MM.1S (cell line): ENCODE measurements at regions not wholly inside any gene's neighbourhood (a gene's known extent, or its start where the extent isn't known, plus 50 kb on each side); places are given as distances from the start of the nearest gene placed in this dataset.
"Not testable (repeated sequence)": the region's sequence is repeated elsewhere in the genome, so short reads cannot be mapped to it uniquely, and the experiment has no call there.

Source experiments
- DNase-seq: peaks from one replicate; pipeline ENCODE4 v3.0.0-alpha.2; 2015
- H2AFZ ChIP-seq: fragments of 300-600 bp; sonication (generic); 2 replicates; pipeline ENCODE4 v1.6.0; 2016; ENCODE audit warnings: antibody characterized with exemption, low read length
- H3F3A ChIP-seq: fragments of 300-600 bp; sonication (generic); 2 replicates; pipeline ENCODE4 v1.6.1; 2016; ENCODE audit warnings: mild to moderate bottlenecking, antibody characterized with exemption, low read length, moderate library complexity, mixed read lengths; ENCODE audit not compliant: insufficient read depth
- H3K27ac ChIP-seq: fragments of 300-600 bp; sonication (generic); 2 replicates; pipeline ENCODE4 v1.5.1; 2016; ENCODE audit warnings: mild to moderate bottlenecking, low read length
- H3K27me3 ChIP-seq: fragments of 300-600 bp; sonication (generic); replicated peaks from 2 replicates; pipeline ENCODE4 v1.6.0; 2016; ENCODE audit warnings: low read length; ENCODE audit not compliant: insufficient read depth
- H3K36me3 ChIP-seq: fragments of 300-600 bp; sonication (generic); replicated peaks from 2 replicates; pipeline ENCODE4 v1.6.1; 2016; ENCODE audit warnings: mild to moderate bottlenecking, low read length, mixed read lengths; ENCODE audit not compliant: insufficient read depth
- H3K4me1 ChIP-seq: fragments of 300-600 bp; sonication (generic); 2 replicates; pipeline ENCODE4 v1.6.1; 2016; ENCODE audit warnings: low read length, mixed read lengths
- H3K4me2 ChIP-seq: fragments of 300-600 bp; sonication (generic); 2 replicates; pipeline ENCODE4 v1.6.0; 2016; ENCODE audit warnings: low read depth, low read length
- H3K4me3 ChIP-seq: fragments of 300-600 bp; sonication (generic); 2 replicates; pipeline ENCODE4 v1.5.1; 2016; ENCODE audit warnings: low read length, mixed read lengths
- H3K79me2 ChIP-seq: fragments of 300-600 bp; sonication (generic); 2 replicates; pipeline ENCODE4 v1.6.1; 2016; ENCODE audit warnings: mixed run types, low read length, mixed read lengths
- H3K9ac ChIP-seq: fragments of 300-600 bp; sonication (generic); 2 replicates; pipeline ENCODE4 v1.6.1; 2016; ENCODE audit warnings: low read length, mixed read lengths
- H3K9me2 ChIP-seq: fragments of 300-600 bp; sonication (generic); replicated peaks from 2 replicates; pipeline ENCODE4 v1.6.1; 2016; ENCODE audit warnings: mild to moderate bottlenecking, low read length, mixed read lengths; ENCODE audit not compliant: insufficient read depth
- H3K9me3 ChIP-seq: fragments of 300-600 bp; sonication (generic); replicated peaks from 2 replicates; pipeline ENCODE4 v1.6.1; 2016; ENCODE audit warnings: mild to moderate bottlenecking, low read length, mixed read lengths; ENCODE audit not compliant: insufficient read depth
- H4K20me1 ChIP-seq: fragments of 300-600 bp; sonication (generic); 2 replicates; pipeline ENCODE4 v1.6.1; 2016; ENCODE audit warnings: mild to moderate bottlenecking, low read length, moderate library complexity, mixed read lengths; ENCODE audit not compliant: insufficient read depth
- CTCF ChIP-seq: fragments of 300-600 bp; sonication (generic); IDR thresholded peaks from 2 replicates; pipeline ENCODE4 v1.5.1; 2016; ENCODE audit warnings: antibody characterized with exemption, low read length, mixed read lengths
- EZH2 ChIP-seq: fragments of 300-600 bp; sonication (generic); optimal IDR thresholded peaks from 2 replicates; pipeline ENCODE3; 2017; ENCODE audit warnings: low read depth, mild to moderate bottlenecking, antibody characterized with exemption, low read length, mixed read lengths
- EZH2phosphoT487 ChIP-seq: fragments of 300-600 bp; sonication (generic); IDR thresholded peaks from 2 replicates; pipeline ENCODE4 v1.6.1; 2018; ENCODE audit warnings: antibody characterized with exemption, low read length

- no peaks in the 10 kb centered on the region for H4K20me1 ChIP-seq
- no peak for DNase-seq
- no peak for TF ChIP-seq EZH2phosphoT487
- no peak for TF ChIP-seq CTCF
- TF ChIP-seq EZH2, result no peak
- H3K9ac ChIP-seq, result no peak overlapping the region
- H3K36me3 ChIP-seq, result no peaks in the 10 kb centered on the region
- H3K79me2 ChIP-seq, result no peaks in the 10 kb centered on the region
- H2AFZ ChIP-seq, result no peak overlapping the region
- H3K9me2 ChIP-seq, result no peaks in the 10 kb centered on the region
- H3K27ac ChIP-seq, result no peak overlapping the region
- no peak overlapping the region for H3K4me3 ChIP-seq
- H3K4me2 ChIP-seq, result no peak overlapping the region
- no peaks in the 10 kb centered on the region for H3K9me3 ChIP-seq
- no peaks in the 10 kb centered on the region for H3F3A ChIP-seq
- no peaks in the 10 kb centered on the region for H3K4me1 ChIP-seq
- peaks cover 8% of the 10 kb centered on the region; the same call in 1 of the 2 replicates for H3K27me3 ChIP-seq
Observed at GRCh38 chr1:201644197-201644596, 105.3 kb downstream of the NAV1 start.

DNA sequence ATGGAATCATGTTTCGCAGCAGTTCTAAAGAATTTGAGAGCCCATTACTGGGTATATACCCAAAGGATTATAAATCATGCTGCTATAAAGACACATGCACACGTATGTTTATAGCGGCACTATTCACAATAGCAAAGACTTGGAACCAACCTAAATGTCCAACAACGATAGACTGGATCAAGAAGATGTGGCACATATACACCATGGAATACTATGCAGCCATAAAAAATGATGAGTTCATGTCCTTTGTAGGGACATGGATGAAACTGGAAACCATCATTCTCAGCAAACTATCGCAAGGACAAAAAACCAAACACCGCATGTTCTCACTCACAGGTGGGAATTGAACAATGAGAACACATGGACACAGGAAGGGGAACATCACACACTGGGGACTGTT lies 106.1 kb downstream of the NAV1 start:
- not testable (repeated sequence) for H3F3A ChIP-seq, H3K4me2 ChIP-seq, H3K9ac ChIP-seq, H4K20me1 ChIP-seq, H3K27ac ChIP-seq, H3K4me3 ChIP-seq, H3K4me1 ChIP-seq, H3K79me2 ChIP-seq, H3K36me3 ChIP-seq, H3K9me3 ChIP-seq, H3K9me2 ChIP-seq, DNase-seq, H2AFZ ChIP-seq
- peaks cover 14% of the 10 kb centered on the region for H3K27me3 ChIP-seq

DNA sequence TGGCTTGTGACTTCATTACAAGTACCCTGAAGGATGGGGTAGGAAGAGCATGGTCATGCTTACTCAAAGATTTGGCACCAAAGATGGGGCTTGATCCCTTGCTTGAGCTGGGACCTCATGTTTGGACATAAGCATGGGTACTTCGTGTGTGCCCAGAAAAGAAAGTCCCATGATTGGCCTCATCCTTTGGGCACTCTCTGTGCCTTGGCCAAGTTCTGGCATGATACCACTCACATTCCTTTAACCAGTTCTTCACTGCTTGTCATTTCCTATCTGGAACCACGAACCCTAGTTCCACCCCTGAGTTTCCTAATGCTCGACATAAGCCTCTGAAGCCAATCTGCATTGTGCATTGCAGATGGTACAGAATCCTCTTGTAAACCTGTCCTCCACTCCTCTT lies 107.0 kb downstream of the NAV1 start:
- no peaks in the 10 kb centered on the region for H3K9me3 ChIP-seq
- H3K27me3 ChIP-seq, result peaks cover 23% of the 10 kb centered on the region
- TF ChIP-seq CTCF (no peak), EZH2phosphoT487 (no peak), EZH2 (no peak)
- no peaks in the 10 kb centered on the region for H3K9me2 ChIP-seq
- H3K36me3 ChIP-seq, result no peaks in the 10 kb centered on the region
- no peak overlapping the region for H3K9ac ChIP-seq
- H3K27ac ChIP-seq, result no peak overlapping the region
- no peak overlapping the region for H2AFZ ChIP-seq
- no peak overlapping the region for H3K4me2 ChIP-seq
- H3K4me1 ChIP-seq, result no peaks in the 10 kb centered on the region
- H4K20me1 ChIP-seq, result no peaks in the 10 kb centered on the region
- no peak for DNase-seq
- no peak overlapping the region for H3K4me3 ChIP-seq
- H3K79me2 ChIP-seq, result no peaks in the 10 kb centered on the region
- no peaks in the 10 kb centered on the region for H3F3A ChIP-seq

DNA sequence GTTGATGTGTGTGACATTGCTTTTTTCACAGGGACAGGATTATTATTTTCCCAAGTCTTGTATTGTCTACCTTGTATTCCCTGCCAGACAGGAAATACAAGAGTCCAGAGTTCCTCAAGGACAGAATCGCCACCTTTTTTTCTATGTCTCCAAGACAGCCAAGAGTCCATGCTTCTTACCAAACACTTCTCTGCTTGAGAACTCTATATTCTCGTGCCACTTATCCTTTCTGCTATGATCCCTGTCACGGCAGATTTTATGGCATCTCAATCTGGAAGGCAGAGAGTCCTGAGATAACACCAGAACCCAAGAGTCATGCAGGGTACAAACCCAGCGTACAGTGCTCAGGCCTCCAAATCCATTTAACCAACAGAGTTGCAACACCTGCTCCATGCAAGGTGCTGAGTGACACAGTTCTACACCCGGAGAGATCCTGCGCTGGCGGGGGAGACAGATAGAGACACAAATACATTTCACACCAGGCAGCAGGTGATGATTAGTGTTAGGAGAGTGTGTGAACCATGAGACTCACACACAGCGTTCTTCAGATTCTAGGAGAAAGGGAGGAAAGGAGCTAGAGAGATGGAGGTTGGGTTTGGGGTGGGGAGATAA lies 107.6 kb downstream of the NAV1 start:
- Histone ChIP-seq H3K79me2 (no peaks in the 10 kb centered on the region), H3K4me3 (no peak overlapping the region), H4K20me1 (no peaks in the 10 kb centered on the region), H3K27me3 (peaks cover 23% of the 10 kb centered on the region), H3K9me2 (no peaks in the 10 kb centered on the region), H3K9ac (no peak overlapping the region), H3K4me2 (no peak overlapping the region), H3K9me3 (no peaks in the 10 kb centered on the region), H3K4me1 (no peaks in the 10 kb centered on the region), H3K27ac (no peak overlapping the region), H2AFZ (no peak overlapping the region), H3K36me3 (no peaks in the 10 kb centered on the region), H3F3A (no peaks in the 10 kb centered on the region)
- TF ChIP-seq CTCF, result no peak
- TF ChIP-seq EZH2phosphoT487, result no peak
- no peak for TF ChIP-seq EZH2
- DNase-seq, result no peak
